ENCODE measurements at regions not wholly inside any gene's neighbourhood (a gene's known extent, or its start where the extent isn't known, plus 50 kb on each side); places are given as distances from the start of the nearest gene placed in this dataset.

DNA sequence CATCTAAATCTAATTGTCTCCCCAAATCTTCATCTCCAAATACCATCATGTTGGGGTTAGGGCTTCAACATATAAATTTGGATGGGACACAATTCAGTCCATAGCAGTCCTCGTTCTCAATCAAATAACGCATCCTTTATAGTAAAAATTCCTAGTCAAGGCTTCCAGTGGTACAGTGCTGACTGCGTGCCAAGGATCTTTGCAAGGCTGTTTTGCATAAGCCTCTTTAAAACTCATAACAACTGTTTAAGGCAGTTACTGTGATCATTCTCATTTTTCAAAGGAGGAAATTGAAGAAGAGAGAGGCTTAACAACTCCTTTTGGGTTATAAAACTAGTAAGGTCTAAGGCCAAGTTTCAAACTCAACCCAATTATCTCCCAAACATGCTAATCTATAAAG is 666.9 kb downstream of the NYAP2 start:
- FAIRE-seq: no peak

GRCh38 chr2:226064932-226065570 is 665.5 kb downstream of the NYAP2 start:
- no peak for FAIRE-seq

GRCh38 chr2:226063704-226064440 is 664.4 kb downstream of the NYAP2 start:
- no peak for FAIRE-seq

GRCh38 chr2:226059961-226060627 is 660.6 kb downstream of the NYAP2 start:
- FAIRE-seq: no peak

DNA sequence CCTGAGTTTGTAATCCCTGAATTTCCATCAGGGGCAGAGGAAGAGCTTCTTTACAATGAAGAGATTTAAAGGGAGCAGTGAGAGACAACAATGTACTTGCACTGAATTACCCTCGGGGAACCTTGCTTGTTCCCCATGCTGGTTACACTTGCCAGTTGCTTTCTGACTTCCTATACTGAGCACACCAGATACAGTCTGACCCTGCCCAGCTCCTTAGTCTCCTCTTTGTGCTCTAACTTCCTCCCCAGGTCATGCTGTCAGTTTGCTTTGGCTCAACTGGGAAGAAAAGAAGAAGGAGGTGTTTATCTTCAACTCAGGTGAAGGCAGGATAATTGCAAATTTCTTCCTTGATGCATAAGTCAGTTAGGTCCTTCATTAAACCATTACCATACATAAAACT is 658.4 kb downstream of the NYAP2 start:
- FAIRE-seq: no peak

DNA sequence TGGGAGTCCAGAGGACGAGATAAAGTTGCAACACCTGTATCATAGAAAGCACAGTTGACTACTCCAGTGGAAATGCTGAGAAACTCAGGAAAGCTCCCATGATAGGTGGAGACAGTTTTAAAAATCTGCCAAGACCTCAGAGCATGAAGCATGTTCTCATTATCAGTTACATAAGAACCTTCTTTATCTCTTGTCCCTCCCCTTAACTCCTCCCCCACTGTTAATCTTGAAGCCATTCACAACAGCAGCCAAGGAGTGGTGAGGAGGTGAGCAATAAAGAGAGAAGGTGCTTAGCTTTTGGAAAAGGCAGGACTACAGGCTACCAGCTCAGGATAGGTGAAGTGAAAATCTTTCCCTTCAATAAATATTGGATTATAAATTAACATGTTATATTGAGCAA is 657.9 kb downstream of the NYAP2 start:
- FAIRE-seq: no peak

GRCh38 chr2:226052772-226053416 is 653.4 kb downstream of the NYAP2 start:
- FAIRE-seq: no peak

DNA sequence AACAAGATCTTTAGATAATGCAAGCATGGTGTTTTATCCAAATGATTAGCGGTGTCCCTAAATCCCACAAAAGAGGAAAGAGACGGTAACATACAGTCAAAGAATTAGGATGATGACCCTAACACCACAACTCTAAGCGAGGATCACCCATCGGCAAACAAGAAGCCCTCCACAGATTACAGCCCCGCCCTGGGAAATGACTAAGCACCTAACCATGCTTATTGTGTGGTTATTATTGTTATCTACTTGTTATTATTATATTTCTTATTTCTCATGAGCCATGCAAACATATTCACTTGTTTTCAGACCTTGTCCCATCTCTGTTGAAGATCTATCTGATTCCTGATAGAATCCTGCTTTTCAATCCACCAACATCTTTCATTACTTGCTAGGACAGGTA is 651.3 kb downstream of the NYAP2 start:
- no peak for FAIRE-seq

GRCh38 chr2:226048611-226049010 is 649.1 kb downstream of the NYAP2 start:
- FAIRE-seq: no peak

DNA sequence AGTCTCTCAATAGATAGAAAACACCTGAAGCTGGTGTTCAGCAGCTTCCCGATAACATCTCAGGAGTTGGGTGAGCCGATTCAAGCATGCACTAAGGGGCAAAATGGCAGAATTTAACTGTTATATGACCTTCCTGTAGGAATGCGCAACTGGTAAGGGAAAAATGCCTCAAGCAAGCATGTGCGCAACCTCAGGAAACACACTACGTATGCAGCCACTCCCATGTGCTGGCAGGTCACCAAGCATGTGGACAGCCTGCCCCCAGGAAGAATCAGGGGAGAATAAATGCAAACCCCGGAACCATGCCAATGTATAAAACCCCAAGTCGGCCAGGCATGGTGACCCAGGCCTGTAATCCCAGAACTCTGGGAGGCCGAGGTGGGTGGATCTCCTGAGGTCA is 645.6 kb downstream of the NYAP2 start:
- no peak for FAIRE-seq

DNA sequence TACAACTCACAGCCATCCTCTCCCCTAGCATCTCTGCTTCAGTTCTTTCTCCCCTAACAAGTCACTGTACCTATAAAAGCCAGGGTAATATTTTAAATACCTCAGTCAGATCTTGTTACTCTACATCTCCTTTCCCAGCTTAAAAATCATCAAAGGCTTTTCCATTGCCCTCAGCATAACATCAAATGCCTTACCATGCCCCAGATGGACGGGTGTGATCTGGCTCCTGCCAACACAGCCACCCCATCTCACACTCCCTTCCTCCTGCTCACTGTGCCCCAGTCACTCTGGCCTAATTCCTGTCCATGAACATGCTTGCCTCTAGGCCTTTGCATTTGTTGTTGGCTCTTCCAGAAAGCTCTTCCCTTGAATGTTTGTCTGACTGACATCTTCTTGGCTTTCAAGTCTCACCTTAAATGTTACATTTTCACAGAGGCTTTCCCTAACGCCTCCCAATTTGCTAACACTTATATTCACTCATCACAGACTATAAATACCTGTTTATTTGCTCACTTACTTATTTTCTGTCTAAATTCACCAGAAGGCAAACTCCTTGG is 640.9 kb downstream of the NYAP2 start:
- FAIRE-seq: no peak

GRCh38 chr2:226037526-226037925 is 638.0 kb downstream of the NYAP2 start:
- no peak for FAIRE-seq

GRCh38 chr2:226031647-226032501 is 632.4 kb downstream of the NYAP2 start:
- FAIRE-seq: no peak

GRCh38 chr2:226030788-226031646 is 631.5 kb downstream of the NYAP2 start:
- FAIRE-seq: no peak

DNA sequence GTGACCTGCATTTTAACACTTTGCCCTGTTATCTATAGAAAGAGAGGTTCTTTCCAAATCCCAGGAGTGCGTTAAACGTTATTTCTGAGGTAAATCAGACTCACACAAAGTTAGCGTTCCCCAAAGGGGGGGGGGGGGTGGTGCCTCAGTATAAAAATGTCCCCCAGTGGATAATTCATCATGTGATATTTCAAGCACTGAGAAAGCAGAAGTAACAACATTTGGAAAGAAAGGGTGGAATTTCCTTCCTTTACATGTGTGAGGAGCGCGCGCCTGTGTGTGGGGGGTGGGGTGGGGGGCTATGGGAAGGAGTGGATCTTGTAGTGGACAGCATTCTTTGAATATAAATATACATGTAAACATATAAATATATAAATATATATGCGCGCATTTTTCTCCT is 630.9 kb downstream of the NYAP2 start:
- no peak for FAIRE-seq

DNA sequence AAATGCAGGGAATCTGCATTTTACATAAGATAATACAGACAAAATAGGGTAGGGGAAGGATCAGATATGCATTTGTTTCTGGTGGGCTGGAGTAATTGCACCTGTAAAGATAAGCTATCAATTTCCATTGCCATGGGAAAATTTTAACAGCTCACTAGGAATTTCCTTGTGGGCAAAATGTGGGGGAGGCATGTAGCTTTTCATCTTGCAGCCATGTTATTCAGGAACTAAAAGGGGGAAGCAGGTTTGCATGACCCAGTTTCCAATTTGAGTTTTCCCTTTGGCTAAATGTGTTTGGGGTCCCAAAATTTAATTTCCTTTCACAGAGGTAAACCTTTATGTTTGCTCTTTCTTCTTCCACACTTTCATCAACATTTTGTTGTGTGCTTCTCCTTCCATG is 624.4 kb downstream of the NYAP2 start:
- no peak for FAIRE-seq

- no peak for FAIRE-seq
These were observed 623.9 kb downstream of the NYAP2 start for GRCh38 chr2:226023383-226023782.

GRCh38 chr2:226020956-226021355 is 621.4 kb downstream of the NYAP2 start:
- no peak for FAIRE-seq

DNA sequence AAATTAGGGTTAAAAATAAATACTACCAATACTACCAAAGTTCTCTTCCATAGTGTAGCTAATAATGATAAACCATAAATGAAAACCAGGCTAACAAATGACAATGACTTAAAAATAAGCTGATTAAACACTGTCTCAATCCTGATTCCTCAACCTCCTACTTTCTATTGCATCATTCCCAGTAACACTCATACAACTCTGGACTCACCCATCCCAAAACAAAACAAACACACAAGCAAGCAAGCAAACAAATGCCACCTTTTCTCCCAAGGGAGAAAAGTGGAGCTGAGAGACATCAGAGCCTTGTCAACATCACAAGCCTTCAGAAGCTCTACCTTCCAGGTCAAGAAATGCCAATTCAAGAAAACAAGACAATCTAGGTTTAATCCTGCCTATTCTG is 620.7 kb downstream of the NYAP2 start:
- no peak for FAIRE-seq

- FAIRE-seq: no peak
These were observed 619.1 kb downstream of the NYAP2 start for GRCh38 chr2:226018641-226019040.

GRCh38 chr2:226017537-226017936 is 618.0 kb downstream of the NYAP2 start:
- FAIRE-seq: no peak

All from endometrium (tissue), 2 donors.